CD8-positive, alpha-beta memory T cell (primary cell): ENCODE measurements at regions not wholly inside any gene's neighbourhood (a gene's known extent, or its start where the extent isn't known, plus 50 kb on each side); places are given as distances from the start of the nearest gene placed in this dataset.

Experiments
- CTCF ChIA-PET: fragments of 350-600 bp; sonication (Branson Sonifier 250); formaldehyde crosslinking; loops from one replicate; lab custom pipeline; 2021; ENCODE audit warnings: antibody characterized with exemption; lab: Charles Lee
- POLR2A ChIA-PET: fragments of 350-600 bp; sonication (Branson Sonifier 250); formaldehyde crosslinking; loops from one replicate; lab custom pipeline; 2021; ENCODE audit warnings: antibody characterized with exemption; lab: Charles Lee
- DNase-seq, 5 donors: peaks; one replicate each; pipeline versions ENCODE4 v3.0.0 to v3.0.0-alpha.2; 2020 to 2022; ENCODE audit warnings: mixed read lengths in 1 of 5
- H3K27ac ChIP-seq: one replicate; pipeline ENCODE4 v1.7.0; 2013; ENCODE audit warnings: low read depth, mild to moderate bottlenecking, low read length, moderate library complexity
- H3K27me3 ChIP-seq: 2 replicates; pipeline ENCODE4 v1.7.0; 2013; ENCODE audit warnings: low read length, mild to moderate bottlenecking; ENCODE audit not compliant: insufficient read depth, poor library complexity, severe bottlenecking
- H3K36me3 ChIP-seq: 2 replicates; pipeline ENCODE4 v1.7.0; 2013; ENCODE audit warnings: mild to moderate bottlenecking, low read length, moderate library complexity; ENCODE audit not compliant: insufficient read depth
- H3K4me1 ChIP-seq: 2 replicates; pipeline ENCODE4 v1.7.0; 2013; ENCODE audit warnings: mild to moderate bottlenecking, low read length, moderate library complexity; ENCODE audit not compliant: insufficient read depth
- H3K4me3 ChIP-seq: 2 replicates; pipeline ENCODE4 v1.7.0; 2013; ENCODE audit warnings: mild to moderate bottlenecking, low read length
- H3K9me3 ChIP-seq: 2 replicates; pipeline ENCODE4 v1.7.0; 2013; ENCODE audit warnings: mild to moderate bottlenecking, low read length
- H3K27ac Mint-ChIP-seq, 8 donors: one replicate each; pipeline ENCODE4 v1.8.0; 2020 to 2021; ENCODE audit warnings: mixed read lengths in 8 of 8, mild to moderate bottlenecking in 6 of 8, inconsistent platforms in 3 of 8, moderate library complexity in 3 of 8
- H3K27me3 Mint-ChIP-seq, 2 donors: one replicate each; pipeline ENCODE4 v1.8.0; 2020 to 2021; ENCODE audit warnings: mixed read lengths in 2 of 2, mild to moderate bottlenecking in 1 of 2, moderate library complexity in 1 of 2
- H3K36me3 Mint-ChIP-seq, 3 donors: one replicate each; pipeline ENCODE4 v1.8.0; 2020 to 2021; ENCODE audit warnings: mixed read lengths in 3 of 3, inconsistent platforms in 1 of 3, mild to moderate bottlenecking in 1 of 3
- H3K4me1 Mint-ChIP-seq, 3 donors: one replicate each; pipeline ENCODE4 v1.8.0; 2020 to 2021; ENCODE audit warnings: mixed read lengths in 3 of 3, inconsistent platforms in 1 of 3, mild to moderate bottlenecking in 1 of 3
- H3K4me3 Mint-ChIP-seq, 7 donors: one replicate each; pipeline ENCODE4 v1.8.0; 2020 to 2021; ENCODE audit warnings: mixed read lengths in 7 of 7, mild to moderate bottlenecking in 6 of 7, moderate library complexity in 4 of 7, inconsistent platforms in 2 of 7
- H3K9me3 Mint-ChIP-seq, 5 donors: one replicate each; pipeline ENCODE4 v1.8.0; 2020 to 2022; ENCODE audit warnings: mixed read lengths in 5 of 5, mild to moderate bottlenecking in 3 of 5, moderate library complexity in 2 of 5, inconsistent platforms in 1 of 5

- POLR2A ChIA-PET, result no interaction called here
- CTCF ChIA-PET, result no interaction called here
- Mint-ChIP-seq H3K27ac (no peak overlapping the region), H3K4me3 (no peak overlapping the region), H3K27me3 (peaks cover 0 to 2% of the 10 kb centered on the region in 2 donors), H3K36me3 (no peaks in the 10 kb centered on the region), H3K9me3 (peaks cover 0 to 4% (median 2%) of the 10 kb centered on the region in 5 donors), H3K4me1 (no peaks in the 10 kb centered on the region)
- no peak for DNase-seq
- H3K27ac ChIP-seq, result no peak overlapping the region
- no peaks in the 10 kb centered on the region for H3K4me1 ChIP-seq
- H3K9me3 ChIP-seq, result no peaks in the 10 kb centered on the region
- no peaks in the 10 kb centered on the region for H3K36me3 ChIP-seq
- no peaks in the 10 kb centered on the region for H3K27me3 ChIP-seq
- H3K4me3 ChIP-seq, result no peak overlapping the region
Measured at GRCh38 chr2:220174826-220175225, 547.4 kb downstream of the SLC4A3 start.

GRCh38 chr2:220175967-220176366, 548.5 kb downstream of the SLC4A3 start:
- Histone ChIP-seq H3K27me3 (no peaks in the 10 kb centered on the region), H3K36me3 (no peaks in the 10 kb centered on the region), H3K4me1 (no peaks in the 10 kb centered on the region), H3K27ac (no peak overlapping the region), H3K4me3 (no peak overlapping the region), H3K9me3 (no peaks in the 10 kb centered on the region)
- H3K4me3 Mint-ChIP-seq, result no peak overlapping the region
- no peaks in the 10 kb centered on the region for H3K4me1 Mint-ChIP-seq
- H3K36me3 Mint-ChIP-seq, result no peaks in the 10 kb centered on the region
- CTCF ChIA-PET, result no interaction called here
- DNase-seq, result no peak
- H3K27me3 Mint-ChIP-seq, result no peaks in the 10 kb centered on the region
- no peak overlapping the region for H3K27ac Mint-ChIP-seq
- H3K9me3 Mint-ChIP-seq, result peaks cover 0 to 4% (median 2%) of the 10 kb centered on the region in 5 donors
- POLR2A ChIA-PET, result no interaction called here

- H3K27ac ChIP-seq, result no peak overlapping the region
- POLR2A ChIA-PET, result no interaction called here
- CTCF ChIA-PET, result no interaction called here
- H3K36me3 Mint-ChIP-seq, result no peaks in the 10 kb centered on the region
- no peak overlapping the region for H3K4me3 Mint-ChIP-seq
- H3K27ac Mint-ChIP-seq, result peak overlapping the region in 1 of 8 donors; percentile 26
- H3K27me3 Mint-ChIP-seq, result peaks cover 0 to 1% of the 10 kb centered on the region in 2 donors
- no peak for DNase-seq
- H3K4me3 ChIP-seq, result no peak overlapping the region
- H3K27me3 ChIP-seq, result no peaks in the 10 kb centered on the region
- H3K9me3 ChIP-seq, result no peaks in the 10 kb centered on the region
- no peaks in the 10 kb centered on the region for H3K4me1 ChIP-seq
- no peaks in the 10 kb centered on the region for H3K36me3 ChIP-seq
- peaks cover 0 to 3% (median 2%) of the 10 kb centered on the region in 5 donors for H3K9me3 Mint-ChIP-seq
- H3K4me1 Mint-ChIP-seq, result no peaks in the 10 kb centered on the region
Measured at GRCh38 chr2:220178991-220179695, 551.7 kb downstream of the SLC4A3 start.

GRCh38 chr2:220181165-220181564, 553.7 kb downstream of the SLC4A3 start:
- DNase-seq, result no peak
- no peaks in the 10 kb centered on the region for H3K4me1 ChIP-seq
- Mint-ChIP-seq H3K27ac (no peak overlapping the region), H3K27me3 (peaks cover 0 to 1% of the 10 kb centered on the region in 2 donors), H3K9me3 (peaks cover 0 to 3% (median 2%) of the 10 kb centered on the region in 5 donors), H3K4me1 (no peaks in the 10 kb centered on the region), H3K4me3 (no peak overlapping the region), H3K36me3 (no peaks in the 10 kb centered on the region)
- H3K4me3 ChIP-seq, result no peak overlapping the region
- POLR2A ChIA-PET, result no interaction called here
- H3K36me3 ChIP-seq, result no peaks in the 10 kb centered on the region
- no peak overlapping the region for H3K27ac ChIP-seq
- H3K9me3 ChIP-seq, result no peaks in the 10 kb centered on the region
- CTCF ChIA-PET, result no interaction called here
- no peaks in the 10 kb centered on the region for H3K27me3 ChIP-seq

GRCh38 chr2:220182790-220183189, 555.4 kb downstream of the SLC4A3 start:
- H3K27me3 Mint-ChIP-seq, result peaks cover 0 to 1% of the 10 kb centered on the region in 2 donors
- H3K4me3 ChIP-seq, result no peak overlapping the region
- no peaks in the 10 kb centered on the region for H3K36me3 Mint-ChIP-seq
- H3K9me3 ChIP-seq, result no peaks in the 10 kb centered on the region
- H3K36me3 ChIP-seq, result no peaks in the 10 kb centered on the region
- no peaks in the 10 kb centered on the region for H3K27me3 ChIP-seq
- no peaks in the 10 kb centered on the region for H3K4me1 Mint-ChIP-seq
- H3K4me1 ChIP-seq, result no peaks in the 10 kb centered on the region
- POLR2A ChIA-PET, result no interaction called here
- no peak overlapping the region for H3K27ac Mint-ChIP-seq
- peaks cover 0 to 3% (median 0%) of the 10 kb centered on the region in 5 donors for H3K9me3 Mint-ChIP-seq
- CTCF ChIA-PET, result no interaction called here
- H3K4me3 Mint-ChIP-seq, result no peak overlapping the region
- DNase-seq, result no peak
- no peak overlapping the region for H3K27ac ChIP-seq

- no peak overlapping the region for H3K27ac Mint-ChIP-seq
- no peaks in the 10 kb centered on the region for H3K27me3 ChIP-seq
- no peak overlapping the region for H3K4me3 ChIP-seq
- no peak overlapping the region for H3K27ac ChIP-seq
- H3K36me3 ChIP-seq, result no peaks in the 10 kb centered on the region
- ChIA-PET CTCF (no interaction called here), POLR2A (no interaction called here)
- H3K4me3 Mint-ChIP-seq, result no peak overlapping the region
- H3K36me3 Mint-ChIP-seq, result no peaks in the 10 kb centered on the region
- no peak for DNase-seq
- no peaks in the 10 kb centered on the region for H3K4me1 ChIP-seq
- peaks cover 0 to 1% of the 10 kb centered on the region in 2 donors for H3K27me3 Mint-ChIP-seq
- no peaks in the 10 kb centered on the region for H3K9me3 ChIP-seq
- H3K4me1 Mint-ChIP-seq, result no peaks in the 10 kb centered on the region
- no peaks in the 10 kb centered on the region for H3K9me3 Mint-ChIP-seq
Measured at GRCh38 chr2:220185766-220186305, 558.4 kb downstream of the SLC4A3 start.

- CTCF ChIA-PET, result no interaction called here
- H3K4me3 Mint-ChIP-seq, result no peak overlapping the region
Measured at GRCh38 chr2:220188031-220188430, 560.6 kb downstream of the SLC4A3 start.

GRCh38 chr2:220191031-220191430, 563.6 kb downstream of the SLC4A3 start:
- H3K27ac ChIP-seq, result no peak overlapping the region
- H3K9me3 Mint-ChIP-seq, result peaks cover 0 to 3% (median 0%) of the 10 kb centered on the region in 5 donors
- no peaks in the 10 kb centered on the region for H3K4me1 ChIP-seq
- ChIA-PET POLR2A (no interaction called here), CTCF (no interaction called here)
- peaks cover 0 to 1% (median 0%) of the 10 kb centered on the region in 3 donors for H3K36me3 Mint-ChIP-seq
- no peaks in the 10 kb centered on the region for H3K36me3 ChIP-seq
- H3K27me3 Mint-ChIP-seq, result no peaks in the 10 kb centered on the region
- H3K4me1 Mint-ChIP-seq, result no peaks in the 10 kb centered on the region
- H3K4me3 Mint-ChIP-seq, result no peak overlapping the region
- H3K27me3 ChIP-seq, result no peaks in the 10 kb centered on the region
- no peak overlapping the region for H3K4me3 ChIP-seq
- DNase-seq, result no peak
- H3K9me3 ChIP-seq, result no peaks in the 10 kb centered on the region
- no peak overlapping the region for H3K27ac Mint-ChIP-seq

More at GRCh38 chr2:220188031-220188430, 560.6 kb downstream of the SLC4A3 start:
- Mint-ChIP-seq H3K9me3 (peaks cover 0 to 3% (median 0%) of the 10 kb centered on the region in 5 donors), H3K36me3 (no peaks in the 10 kb centered on the region), H3K27ac (no peak overlapping the region), H3K27me3 (peaks cover 0 to 1% of the 10 kb centered on the region in 2 donors), H3K4me1 (no peaks in the 10 kb centered on the region)
- Histone ChIP-seq H3K27me3 (no peaks in the 10 kb centered on the region), H3K4me3 (no peak overlapping the region), H3K36me3 (no peaks in the 10 kb centered on the region), H3K9me3 (no peaks in the 10 kb centered on the region), H3K27ac (no peak overlapping the region), H3K4me1 (no peaks in the 10 kb centered on the region)
- POLR2A ChIA-PET, result no interaction called here
- no peak for DNase-seq
